Right hindlimb (tissue), 1 donor: ENCODE measurements at regions not wholly inside any gene's neighbourhood (a gene's known extent, or its start where the extent isn't known, plus 50 kb on each side); places are given as distances from the start of the nearest gene placed in this dataset.
A peak's percentile ranks its signal among the peaks of the same experiment; 100 is the strongest.

Source experiments
- DNase-seq: peaks from one replicate; pipeline ENCODE4 v3.0.0-alpha.2; 2018

- no peak for DNase-seq
Measured at GRCh38 chr16:85971902-85972638, 73.1 kb downstream of the IRF8 start.

GRCh38 chr16:85974428-85975375 is 75.7 kb downstream of the IRF8 start:
- DNase-seq, result no peak

DNA sequence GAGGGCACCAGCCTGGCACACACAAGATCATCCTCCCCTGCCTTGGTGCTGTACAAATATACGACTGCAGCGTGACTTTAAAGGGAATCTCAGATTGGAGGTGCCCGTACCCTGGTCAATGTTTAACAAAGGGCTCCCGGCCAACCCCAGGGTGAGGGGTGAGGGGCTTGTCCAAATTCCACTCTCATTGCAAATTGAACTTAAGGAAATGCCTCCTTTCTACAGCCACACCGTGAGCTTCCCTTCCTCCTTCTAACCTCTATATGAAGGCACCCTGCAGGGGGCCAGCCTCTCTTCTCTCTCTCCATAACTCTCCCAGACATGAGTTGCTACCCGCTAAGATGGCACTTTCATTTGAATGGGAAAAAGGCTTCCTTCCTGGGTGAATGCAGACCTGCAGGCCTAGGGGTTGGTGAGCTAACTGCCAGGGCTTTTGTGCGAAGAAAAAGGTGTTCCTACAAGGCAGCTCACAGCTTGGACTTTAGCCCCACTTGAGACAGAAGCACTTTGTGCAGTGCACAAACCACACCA is 76.6 kb downstream of the IRF8 start:
- no peak for DNase-seq

- DNase-seq, result no peak
Measured at GRCh38 chr16:85978291-85978775, 79.4 kb downstream of the IRF8 start.

GRCh38 chr16:85978976-85979375 is 80.0 kb downstream of the IRF8 start:
- DNase-seq, result no peak

DNA sequence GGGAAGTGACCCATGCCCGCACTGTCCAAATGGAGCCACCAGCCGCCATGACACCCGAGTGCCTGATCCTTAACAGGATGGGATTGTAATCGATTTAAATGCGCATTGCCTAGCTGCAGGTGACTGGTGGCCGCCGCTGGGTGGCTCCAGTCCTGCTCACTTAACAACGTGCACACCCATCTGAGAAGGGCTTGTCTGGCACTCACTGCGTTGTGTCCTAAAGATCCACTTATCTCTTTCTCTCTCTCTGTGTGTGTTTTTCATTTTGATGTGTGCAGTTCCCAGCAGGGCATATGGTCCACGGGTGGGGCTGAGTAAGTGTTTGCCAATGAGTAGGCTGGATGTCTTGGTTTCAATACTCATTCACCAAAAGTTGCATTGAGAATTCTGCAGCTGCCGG is 80.6 kb downstream of the IRF8 start:
- DNase-seq, result no peak

GRCh38 chr16:85980686-85981085 is 81.7 kb downstream of the IRF8 start:
- DNase-seq, result no peak

DNA sequence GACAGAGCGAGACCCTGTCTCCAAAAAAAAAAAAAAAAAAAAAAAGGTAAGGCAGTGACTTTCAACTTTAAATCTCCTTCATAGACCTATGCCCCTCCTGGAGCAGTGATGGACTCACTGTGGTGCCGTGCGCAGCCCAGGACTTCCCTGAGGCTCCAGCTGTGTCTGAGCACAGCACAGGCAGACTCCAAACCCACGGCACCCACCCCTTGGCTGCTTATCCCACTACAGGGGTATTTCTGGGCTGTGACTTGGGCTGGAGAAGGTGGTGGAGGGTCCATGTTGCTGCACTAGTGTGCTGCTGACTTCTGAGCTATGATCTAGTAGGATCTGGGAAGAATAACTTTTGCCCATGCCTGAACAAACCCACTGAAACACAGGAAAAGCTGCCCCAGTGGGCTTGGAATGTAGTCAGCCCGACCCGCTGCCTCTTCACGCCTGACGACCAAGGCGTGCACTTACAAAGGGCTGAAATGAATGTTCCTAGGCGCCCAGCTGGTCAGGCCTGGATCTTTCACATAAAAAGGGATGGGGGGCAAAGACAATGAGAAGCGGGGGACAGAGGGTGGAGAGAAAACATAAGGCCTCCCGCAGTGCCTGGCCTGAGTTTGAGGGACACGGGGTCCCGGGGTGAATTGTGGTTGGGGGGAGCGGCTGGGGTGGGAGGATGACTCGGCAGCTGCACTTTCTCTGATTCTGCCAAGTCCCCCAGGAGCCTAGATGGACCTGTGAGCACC is 83.0 kb downstream of the IRF8 start:
- no peak for DNase-seq

GRCh38 chr16:85982563-85982939 is 83.6 kb downstream of the IRF8 start:
- DNase-seq, result no peak

DNA sequence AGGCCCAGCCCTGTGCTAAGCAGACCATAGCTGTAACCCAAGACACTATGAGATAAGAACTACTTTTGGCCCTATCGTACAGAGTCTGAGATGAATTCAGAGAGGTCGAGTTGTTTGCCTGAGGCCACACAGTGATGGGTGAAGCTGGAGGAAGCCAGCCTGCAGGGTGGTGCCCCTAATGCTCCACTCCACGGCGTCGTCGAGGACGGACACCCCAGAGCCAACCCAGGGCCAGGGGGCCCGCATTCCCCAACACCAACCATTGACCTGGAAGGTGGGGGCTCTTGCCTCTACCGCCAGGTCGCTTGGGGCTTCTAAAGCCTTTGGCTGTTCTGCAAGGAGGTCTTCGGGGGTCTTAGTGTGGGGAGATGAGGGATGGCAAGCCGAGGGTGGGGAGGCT is 84.1 kb downstream of the IRF8 start:
- no peak for DNase-seq

- no peak for DNase-seq
Measured at GRCh38 chr16:85983606-85984230, 84.8 kb downstream of the IRF8 start.

GRCh38 chr16:85984231-85984880 is 85.4 kb downstream of the IRF8 start:
- DNase-seq, result no peak

DNA sequence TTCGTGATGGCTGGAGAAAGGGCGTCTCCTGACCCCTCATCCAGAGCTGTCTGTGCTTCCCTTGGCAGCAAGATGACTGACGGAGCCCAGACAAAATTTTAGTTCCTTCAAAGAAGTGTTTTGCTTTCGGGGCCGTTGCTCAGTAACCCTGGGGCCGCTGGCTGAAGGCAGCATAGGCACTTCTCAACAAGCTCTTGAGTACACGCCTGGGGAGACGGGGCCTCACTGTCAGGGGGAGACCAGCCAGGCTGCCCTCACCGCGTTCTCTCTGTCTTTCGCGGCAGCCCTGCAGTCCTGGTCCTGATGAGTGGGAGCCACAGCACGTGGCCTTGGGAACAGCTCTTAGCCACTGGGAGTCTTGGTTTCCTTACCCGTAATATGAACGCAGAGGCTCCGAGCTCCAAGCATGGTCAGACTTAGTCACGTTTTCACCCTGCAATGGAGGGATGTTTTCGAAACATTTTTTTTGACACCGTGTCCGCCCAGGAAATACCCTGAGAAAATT is 86.0 kb downstream of the IRF8 start:
- peak; percentile 57 for DNase-seq

- no peak for DNase-seq
Measured at GRCh38 chr16:85986931-85987749, 88.2 kb downstream of the IRF8 start.

- no peak for DNase-seq
Measured at GRCh38 chr16:85987750-85988078, 88.8 kb downstream of the IRF8 start.

GRCh38 chr16:85988306-85988705 is 89.3 kb downstream of the IRF8 start:
- no peak for DNase-seq

- no peak for DNase-seq
Measured at GRCh38 chr16:85988723-85989313, 89.9 kb downstream of the IRF8 start.

DNA sequence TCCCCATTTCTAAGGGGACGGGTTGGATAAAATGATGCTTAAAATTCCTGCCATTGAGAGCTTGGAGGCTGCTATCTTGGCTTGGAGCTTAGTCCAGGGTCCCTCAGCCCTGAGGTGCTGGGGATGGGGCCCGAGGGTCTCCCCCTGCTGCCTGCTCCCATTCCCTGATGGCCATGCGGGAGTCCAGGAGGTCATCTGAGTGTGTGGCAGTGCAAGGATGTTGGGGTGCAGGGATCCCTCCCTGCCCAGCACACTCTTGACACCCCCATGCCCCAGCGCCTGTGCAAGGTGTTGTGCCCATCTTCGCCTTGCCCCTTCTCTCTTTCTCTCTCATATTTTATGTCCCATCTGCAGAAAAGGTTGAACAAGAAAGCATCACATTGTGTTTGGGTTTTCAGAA is 90.4 kb downstream of the IRF8 start:
- DNase-seq, result no peak

DNA sequence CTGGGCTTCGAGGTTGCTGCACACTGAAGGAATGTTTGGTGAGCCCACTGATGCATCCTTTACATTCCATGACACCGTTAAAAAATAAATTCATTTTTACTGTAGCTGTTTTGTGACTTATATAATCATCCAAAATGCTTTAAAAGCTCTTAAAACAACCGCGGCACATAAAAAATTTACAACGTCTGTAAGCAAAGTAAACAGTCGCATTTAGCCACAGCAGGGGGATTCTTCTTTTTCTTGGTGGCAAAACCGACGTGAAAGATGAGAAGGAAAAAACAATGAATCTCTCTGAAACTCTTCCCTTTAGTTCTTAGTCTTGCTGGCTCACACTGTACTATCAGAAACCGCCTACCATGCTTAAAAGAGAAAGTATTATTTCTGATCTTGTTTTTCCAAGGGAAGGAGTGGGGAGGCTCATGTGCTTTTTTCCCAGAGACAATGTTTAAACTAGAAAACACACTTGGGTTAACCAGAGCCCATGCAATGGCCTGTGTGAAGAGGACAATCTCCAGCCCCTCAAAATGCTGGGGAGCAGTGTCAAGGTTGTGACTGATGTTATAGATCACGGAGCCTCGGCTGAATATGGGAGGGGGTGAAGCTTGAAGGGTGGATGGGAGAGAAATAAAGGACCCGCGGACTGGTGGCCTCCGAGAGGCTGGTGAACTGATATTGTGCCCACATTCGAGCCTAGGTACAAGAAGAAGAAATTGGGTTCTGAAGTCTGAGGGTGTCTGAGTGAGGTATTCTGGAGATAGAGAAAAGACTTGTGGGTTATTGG is 91.1 kb downstream of the IRF8 start:
- DNase-seq, result no peak

DNA sequence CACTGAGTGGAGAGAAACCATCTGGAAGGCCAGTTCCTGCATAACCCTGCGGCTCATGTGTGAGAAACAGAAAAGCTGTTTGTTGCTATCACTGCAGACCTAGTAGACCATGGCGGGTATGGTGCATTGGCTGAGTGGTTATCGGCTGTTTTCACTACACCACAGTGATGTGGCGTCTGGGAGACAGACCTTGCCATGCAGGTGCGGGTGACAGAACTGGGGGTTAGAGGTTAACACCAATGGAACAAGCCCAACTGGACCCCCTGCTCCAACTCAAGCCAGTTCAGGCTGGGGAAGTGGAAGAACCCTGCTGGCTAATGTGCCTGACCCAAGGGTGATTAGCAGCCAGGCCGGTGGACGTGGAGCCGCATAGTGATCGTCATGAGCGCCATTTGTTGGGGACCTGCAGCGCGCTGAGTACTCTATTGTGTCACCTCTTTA is 91.9 kb downstream of the IRF8 start:
- no peak for DNase-seq
